Loucy (cell line): ENCODE measurements at regions not wholly inside any gene's neighbourhood (a gene's known extent, or its start where the extent isn't known, plus 50 kb on each side); places are given as distances from the start of the nearest gene placed in this dataset.

Experiments used
- CTCF ChIP-seq: fragments of 200-600 bp; sonication (generic); conservative IDR thresholded peaks from 2 replicates; pipeline ENCODE4 v1.5.1; 2014; ENCODE audit warnings: mild to moderate bottlenecking, antibody characterized with exemption, low read length
- EZH2phosphoT487 ChIP-seq: fragments of 200-600 bp; IDR thresholded peaks from 2 replicates; pipeline ENCODE4 v1.6.1; 2018; ENCODE audit warnings: antibody characterized with exemption, mild to moderate bottlenecking, moderate library complexity, borderline replicate concordance

GRCh38 chr5:12270914-12271313, 366.7 kb upstream of the CTNND2 start:
- no peak for TF ChIP-seq CTCF
- TF ChIP-seq EZH2phosphoT487: no peak
